Heart left ventricle (tissue), 13 donors: ENCODE measurements at regions not wholly inside any gene's neighbourhood (a gene's known extent, or its start where the extent isn't known, plus 50 kb on each side); places are given as distances from the start of the nearest gene placed in this dataset.

Experiments used
- POLR2A ChIP-seq, 2 donors: fragments of 450-650 bp; IDR thresholded peaks; one replicate each; pipeline ENCODE4 v1.6.1; 2017; ENCODE audit warnings: antibody characterized with exemption in 2 of 2, mild to moderate bottlenecking in 2 of 2, moderate library complexity in 2 of 2
- TF ChIP-seq, protein P1 (sequence below), 12 donors: fragments of 200-600 bp; sonication (generic) in 4 of 12; IDR thresholded peaks; one replicate each; pipeline versions ENCODE4 v1.5.0 to v1.8.0; 2018 to 2022; ENCODE audit warnings: antibody characterized with exemption in 12 of 12, mild to moderate bottlenecking in 5 of 12
- donor health status: ischemic (EF 13 %, LVEDD 7.1; RV severe dilation, severe dysfunction).
- donor health status: DM: no; HTN: yes; CAD: no.
- donor health status: DM: no; HTN: no; CAD: no.
- donor health status: ischemic (EF 25% LVEDD 6.9; RV normal size, moderate dysfunction).
- donor health status: ischemic (EF 25% LVEDD 5.7; RV mildly dilated, moderate dysfunction).
- donor health status: ischemic (EF 35%, LVEDD 5.7; RV mildly dilated, moderate dysfunction).
- donor health status: nonischemic (EF 11% LVEDD 7.7; RV severe dilation, severe dysfunction).
- donor health status: DM: yes; HTN: yes; CAD: no.
- donor health status: PGD.
- donor health status: ischemic (EF 29% LVEDD 5.4; RV normal size, mild dysfunction).
- donor health status: nonischemic (EF 23%, LVEDD 6.1; RV moderate dilation, normal function).

DNA sequence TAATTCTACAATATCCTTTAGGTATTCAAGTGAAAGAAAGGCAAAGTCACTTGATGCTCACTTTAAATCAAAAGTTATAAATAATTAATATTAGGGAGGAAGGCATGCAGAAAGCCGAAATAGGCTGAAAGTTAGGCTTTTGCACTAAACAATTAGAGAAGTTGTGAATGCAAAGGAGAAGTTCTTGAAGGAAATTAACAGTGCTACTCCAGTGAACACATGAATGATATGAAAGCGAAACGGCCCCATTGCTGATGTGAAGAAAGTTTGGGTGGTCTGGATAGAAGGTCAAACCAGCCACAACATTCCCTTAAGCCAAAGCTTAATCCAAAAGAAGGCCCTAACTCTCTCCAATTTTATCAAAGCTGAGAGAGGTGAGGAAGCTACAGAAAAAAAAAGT is 103.1 kb upstream of the CXCR4 start:
- TF ChIP-seq POLR2A (IDR thresholded peaks at IDR 0.05), result no peak
- TF ChIP-seq, protein P1, sequence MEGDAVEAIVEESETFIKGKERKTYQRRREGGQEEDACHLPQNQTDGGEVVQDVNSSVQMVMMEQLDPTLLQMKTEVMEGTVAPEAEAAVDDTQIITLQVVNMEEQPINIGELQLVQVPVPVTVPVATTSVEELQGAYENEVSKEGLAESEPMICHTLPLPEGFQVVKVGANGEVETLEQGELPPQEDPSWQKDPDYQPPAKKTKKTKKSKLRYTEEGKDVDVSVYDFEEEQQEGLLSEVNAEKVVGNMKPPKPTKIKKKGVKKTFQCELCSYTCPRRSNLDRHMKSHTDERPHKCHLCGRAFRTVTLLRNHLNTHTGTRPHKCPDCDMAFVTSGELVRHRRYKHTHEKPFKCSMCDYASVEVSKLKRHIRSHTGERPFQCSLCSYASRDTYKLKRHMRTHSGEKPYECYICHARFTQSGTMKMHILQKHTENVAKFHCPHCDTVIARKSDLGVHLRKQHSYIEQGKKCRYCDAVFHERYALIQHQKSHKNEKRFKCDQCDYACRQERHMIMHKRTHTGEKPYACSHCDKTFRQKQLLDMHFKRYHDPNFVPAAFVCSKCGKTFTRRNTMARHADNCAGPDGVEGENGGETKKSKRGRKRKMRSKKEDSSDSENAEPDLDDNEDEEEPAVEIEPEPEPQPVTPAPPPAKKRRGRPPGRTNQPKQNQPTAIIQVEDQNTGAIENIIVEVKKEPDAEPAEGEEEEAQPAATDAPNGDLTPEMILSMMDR (IDR thresholded peaks at IDR 0.05), result no peak
